Parathyroid adenoma (tissue), 2 donors: ENCODE measurements at regions not wholly inside any gene's neighbourhood (a gene's known extent, or its start where the extent isn't known, plus 50 kb on each side); places are given as distances from the start of the nearest gene placed in this dataset.

Experiments
- H2AFZ ChIP-seq: fragments of 300-600 bp; sonication (generic); one replicate; pipeline ENCODE4 v1.7.0; 2017; ENCODE audit warnings: antibody characterized with exemption, mild to moderate bottlenecking
- H3K27ac ChIP-seq: fragments of 300-600 bp; sonication (generic); one replicate; pipeline ENCODE4 v1.7.0; 2017
- H3K27me3 ChIP-seq: fragments of 300-600 bp; sonication (generic); one replicate; pipeline ENCODE4 v1.7.0; 2017; ENCODE audit warnings: low read length; ENCODE audit not compliant: control insufficient read depth, insufficient read depth
- H3K36me3 ChIP-seq: fragments of 300-600 bp; sonication (generic); one replicate; pipeline ENCODE4 v1.7.0; 2017; ENCODE audit warnings: low read length; ENCODE audit not compliant: control insufficient read depth, insufficient read depth
- H3K4me1 ChIP-seq: fragments of 300-600 bp; sonication (generic); one replicate; pipeline ENCODE4 v1.7.0; 2017; ENCODE audit warnings: control low read depth
- H3K4me2 ChIP-seq: fragments of 300-600 bp; sonication (generic); one replicate; pipeline ENCODE4 v1.7.0; 2017; ENCODE audit warnings: low read length
- H3K4me3 ChIP-seq: fragments of 300-600 bp; sonication (generic); one replicate; pipeline ENCODE4 v1.7.0; 2017; ENCODE audit warnings: low read depth, low read length
- H3K79me2 ChIP-seq: fragments of 300-600 bp; sonication (generic); one replicate; pipeline ENCODE4 v1.7.0; 2017; ENCODE audit warnings: control low read depth
- H3K9ac ChIP-seq: fragments of 300-600 bp; sonication (generic); one replicate; pipeline ENCODE4 v1.7.0; 2017; ENCODE audit warnings: mild to moderate bottlenecking
- H3K9me3 ChIP-seq: fragments of 300-600 bp; sonication (generic); one replicate; pipeline ENCODE4 v1.7.0; 2017; ENCODE audit warnings: low read length; ENCODE audit not compliant: control insufficient read depth
- TF ChIP-seq, protein P1 (sequence below): fragments of 300-600 bp; sonication (generic); IDR thresholded peaks from one replicate; pipeline ENCODE4 v1.7.0; 2017; ENCODE audit warnings: antibody characterized with exemption, mild to moderate bottlenecking
- donor health status: primary hyperparathyroidism.

DNA sequence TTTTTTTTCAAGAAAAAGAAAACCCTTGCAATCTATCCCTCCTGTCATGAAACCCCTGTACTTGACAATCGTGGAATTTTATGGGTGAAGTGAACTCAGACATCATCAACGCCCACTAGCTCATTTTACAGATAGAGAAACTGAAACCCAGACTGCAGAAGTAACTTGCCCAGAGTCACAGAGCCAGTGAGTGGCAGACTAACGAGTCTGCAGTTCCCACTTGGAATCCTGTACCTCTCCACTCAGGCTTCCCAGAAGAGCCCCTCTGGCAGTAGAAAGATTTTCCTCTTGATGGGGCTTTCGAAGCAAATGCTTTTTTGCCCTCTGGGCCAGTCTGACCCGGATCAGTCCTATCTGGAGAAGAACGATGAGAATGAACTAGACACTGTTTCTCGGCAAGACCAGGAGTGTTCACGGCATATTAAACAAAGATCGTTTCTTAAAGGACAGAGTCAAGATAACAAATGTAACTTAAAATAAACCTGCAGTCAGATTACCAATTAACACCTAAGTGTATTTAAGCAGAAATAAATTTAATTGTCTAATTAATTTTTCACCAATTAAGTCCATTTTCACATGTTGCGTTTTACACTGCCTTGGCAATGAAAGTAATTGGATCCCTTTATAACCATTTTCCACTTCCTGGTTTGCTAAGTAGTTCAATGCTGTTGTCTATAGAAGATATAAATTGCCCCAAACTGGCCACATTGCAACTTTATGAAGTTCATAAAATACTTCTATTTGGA, 61.3 kb upstream of the CREB3L1 start:
- Histone ChIP-seq H3K4me1 (no peaks in the 10 kb centered on the region), H3K27ac (no peak overlapping the region), H3K79me2 (no peaks in the 10 kb centered on the region), H3K4me3 (no peak overlapping the region), H2AFZ (no peak overlapping the region), H3K36me3 (no peaks in the 10 kb centered on the region), H3K9ac (no peak overlapping the region), H3K9me3 (no peaks in the 10 kb centered on the region), H3K4me2 (no peak overlapping the region), H3K27me3 (no peaks in the 10 kb centered on the region)
- TF ChIP-seq, protein P1, sequence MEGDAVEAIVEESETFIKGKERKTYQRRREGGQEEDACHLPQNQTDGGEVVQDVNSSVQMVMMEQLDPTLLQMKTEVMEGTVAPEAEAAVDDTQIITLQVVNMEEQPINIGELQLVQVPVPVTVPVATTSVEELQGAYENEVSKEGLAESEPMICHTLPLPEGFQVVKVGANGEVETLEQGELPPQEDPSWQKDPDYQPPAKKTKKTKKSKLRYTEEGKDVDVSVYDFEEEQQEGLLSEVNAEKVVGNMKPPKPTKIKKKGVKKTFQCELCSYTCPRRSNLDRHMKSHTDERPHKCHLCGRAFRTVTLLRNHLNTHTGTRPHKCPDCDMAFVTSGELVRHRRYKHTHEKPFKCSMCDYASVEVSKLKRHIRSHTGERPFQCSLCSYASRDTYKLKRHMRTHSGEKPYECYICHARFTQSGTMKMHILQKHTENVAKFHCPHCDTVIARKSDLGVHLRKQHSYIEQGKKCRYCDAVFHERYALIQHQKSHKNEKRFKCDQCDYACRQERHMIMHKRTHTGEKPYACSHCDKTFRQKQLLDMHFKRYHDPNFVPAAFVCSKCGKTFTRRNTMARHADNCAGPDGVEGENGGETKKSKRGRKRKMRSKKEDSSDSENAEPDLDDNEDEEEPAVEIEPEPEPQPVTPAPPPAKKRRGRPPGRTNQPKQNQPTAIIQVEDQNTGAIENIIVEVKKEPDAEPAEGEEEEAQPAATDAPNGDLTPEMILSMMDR: no peak

DNA sequence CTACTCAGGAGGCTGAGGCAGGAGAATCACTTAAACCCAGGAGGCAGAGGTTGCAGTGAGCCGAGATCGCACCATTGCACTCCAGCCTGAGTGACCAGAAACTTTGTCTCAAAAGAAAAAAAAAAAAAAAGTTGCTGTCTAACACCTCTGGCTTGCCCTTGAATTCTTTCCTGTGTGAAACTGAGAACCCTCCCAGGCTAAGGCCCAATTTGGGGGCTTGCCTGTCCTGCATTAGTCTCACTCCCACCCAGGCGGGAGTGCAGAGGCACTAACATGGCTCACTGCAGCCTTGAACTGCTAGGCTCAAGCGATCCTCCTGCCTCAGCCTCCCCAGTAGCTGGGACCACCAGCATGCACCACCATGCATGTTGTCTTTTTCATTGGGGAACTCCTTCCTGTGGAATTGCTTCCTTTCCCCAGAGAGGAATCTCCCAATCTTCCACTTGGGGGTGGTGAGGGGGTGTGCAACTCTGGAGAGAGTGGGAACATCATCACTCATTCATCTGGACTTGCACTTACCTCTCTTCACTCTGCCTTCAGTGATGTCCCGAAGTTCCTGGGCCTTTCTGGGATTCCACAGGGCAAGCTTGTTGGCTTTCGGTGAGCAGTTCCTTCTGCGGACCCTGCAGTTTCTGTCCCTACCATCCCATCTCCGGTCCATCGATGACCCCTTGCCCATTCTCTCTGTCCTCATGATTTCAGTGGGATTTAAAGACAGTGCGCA, 62.1 kb upstream of the CREB3L1 start:
- no peak overlapping the region for H3K9ac ChIP-seq
- H3K9me3 ChIP-seq: no peaks in the 10 kb centered on the region

DNA sequence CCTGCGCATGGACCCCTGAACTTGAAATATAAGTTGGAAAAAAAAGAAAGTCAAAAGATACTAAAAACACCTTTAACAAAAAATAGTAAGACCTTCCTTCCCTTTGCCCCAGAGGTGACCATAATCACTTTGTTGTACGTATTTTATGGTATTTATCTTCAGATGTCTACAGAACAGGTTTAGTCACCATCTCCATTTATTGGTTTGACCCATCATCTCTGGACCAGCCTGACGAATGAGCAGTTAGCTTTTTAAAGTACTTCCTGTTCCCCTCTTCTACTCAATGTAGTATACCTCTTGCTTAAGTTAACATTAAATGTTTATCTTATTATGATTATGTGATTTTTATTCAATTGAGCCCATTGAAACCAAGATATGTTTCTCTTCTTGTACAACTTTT, 64.7 kb upstream of the CREB3L1 start:
- Histone ChIP-seq H3K4me2 (no peak overlapping the region), H3K27me3 (no peaks in the 10 kb centered on the region), H3K79me2 (no peaks in the 10 kb centered on the region), H2AFZ (no peak overlapping the region), H3K27ac (no peak overlapping the region), H3K4me1 (no peaks in the 10 kb centered on the region), H3K4me3 (no peak overlapping the region), H3K9ac (no peak overlapping the region), H3K9me3 (no peaks in the 10 kb centered on the region), H3K36me3 (no peaks in the 10 kb centered on the region)
- TF ChIP-seq, protein P1: no peak

More for the DNA sequence above, 62.1 kb upstream of the CREB3L1 start:
- no peaks in the 10 kb centered on the region for H3K27me3 ChIP-seq
- no peak overlapping the region for H3K27ac ChIP-seq
- H2AFZ ChIP-seq: no peak overlapping the region
- H3K4me1 ChIP-seq: no peaks in the 10 kb centered on the region
- no peak overlapping the region for H3K4me2 ChIP-seq
- TF ChIP-seq, protein P1: no peak
- no peak overlapping the region for H3K4me3 ChIP-seq
- no peaks in the 10 kb centered on the region for H3K79me2 ChIP-seq
- H3K36me3 ChIP-seq: no peaks in the 10 kb centered on the region

DNA sequence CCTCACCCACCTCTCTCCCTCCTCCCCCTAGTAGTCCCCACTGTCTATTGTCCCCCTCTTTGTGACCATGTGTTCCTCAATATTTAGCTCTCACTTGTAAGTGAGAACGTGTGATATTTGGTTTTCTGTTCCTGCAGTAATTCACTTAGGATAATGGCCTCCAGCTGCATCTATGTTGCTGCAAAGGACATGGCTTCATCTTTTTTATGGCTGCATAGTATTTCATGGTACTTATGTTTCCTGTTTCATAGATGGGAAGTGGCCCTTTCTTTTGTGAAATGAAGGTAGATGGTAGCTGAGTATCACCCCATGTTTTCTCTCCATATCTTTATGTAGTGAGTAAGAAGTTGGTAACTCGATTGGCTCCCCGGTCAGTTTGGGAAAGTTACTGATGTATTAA, 66.6 kb upstream of the CREB3L1 start:
- no peaks in the 10 kb centered on the region for H3K36me3 ChIP-seq
- no peak overlapping the region for H2AFZ ChIP-seq
- H3K4me3 ChIP-seq: no peak overlapping the region
- no peaks in the 10 kb centered on the region for H3K79me2 ChIP-seq
- no peaks in the 10 kb centered on the region for H3K9me3 ChIP-seq
- H3K9ac ChIP-seq: no peak overlapping the region
- no peaks in the 10 kb centered on the region for H3K4me1 ChIP-seq
- H3K27me3 ChIP-seq: no peaks in the 10 kb centered on the region
- no peak overlapping the region for H3K27ac ChIP-seq
- TF ChIP-seq, protein P1: no peak
- H3K4me2 ChIP-seq: no peak overlapping the region
